Loucy (cell line): ENCODE measurements at regions not wholly inside any gene's neighbourhood (a gene's known extent, or its start where the extent isn't known, plus 50 kb on each side); places are given as distances from the start of the nearest gene placed in this dataset.

Experiments used
- H2AFZ ChIP-seq: fragments of 200-600 bp; sonication (generic); 2 replicates; pipeline ENCODE4 v1.6.0; 2016; ENCODE audit warnings: antibody characterized with exemption, mild to moderate bottlenecking, low read length, moderate library complexity
- H3F3A ChIP-seq: fragments of 200-600 bp; 2 replicates; pipeline ENCODE4 v1.6.0; 2016; ENCODE audit warnings: antibody characterized with exemption, low read depth, mild to moderate bottlenecking
- H3K27me3 ChIP-seq: fragments of 200-600 bp; sonication (generic); 2 replicates; pipeline ENCODE4 v1.6.1; 2014; ENCODE audit warnings: low read length, mild to moderate bottlenecking; ENCODE audit not compliant: insufficient read depth, poor library complexity, severe bottlenecking
- H3K36me3 ChIP-seq: fragments of 200-600 bp; sonication (generic); 2 replicates; pipeline ENCODE4 v1.6.1; 2016; ENCODE audit warnings: low read length; ENCODE audit not compliant: insufficient read depth
- H3K4me1 ChIP-seq: fragments of 200-600 bp; sonication (generic); 2 replicates; pipeline ENCODE4 v1.5.1; 2014; ENCODE audit warnings: low read length, mild to moderate bottlenecking; ENCODE audit not compliant: insufficient read depth, poor library complexity, severe bottlenecking
- H3K4me2 ChIP-seq: fragments of 200-600 bp; sonication (generic); 2 replicates; pipeline ENCODE4 v1.6.0; 2014; ENCODE audit warnings: antibody characterized with exemption, low read length, low read depth, mild to moderate bottlenecking; ENCODE audit not compliant: poor library complexity, severe bottlenecking
- H3K4me3 ChIP-seq: fragments of 200-600 bp; sonication (generic); 2 replicates; pipeline ENCODE4 v1.5.1; 2014; ENCODE audit warnings: low read length, mild to moderate bottlenecking, mixed read lengths; ENCODE audit not compliant: poor library complexity, severe bottlenecking
- H3K79me2 ChIP-seq: fragments of 200-600 bp; sonication (generic); 2 replicates; pipeline ENCODE4 v1.6.1; 2014; ENCODE audit warnings: low read length; ENCODE audit not compliant: insufficient read depth
- H3K9ac ChIP-seq: fragments of 200-600 bp; sonication (generic); 2 replicates; pipeline ENCODE4 v1.6.0; 2014; ENCODE audit warnings: mild to moderate bottlenecking, low read depth, low read length, moderate library complexity; ENCODE audit not compliant: poor library complexity, severe bottlenecking
- H3K9me2 ChIP-seq: fragments of 200-600 bp; sonication (generic); replicated peaks from 2 replicates; pipeline ENCODE4 v1.6.1; 2016; ENCODE audit warnings: low read depth, low read length, mixed read lengths
- H3K9me3 ChIP-seq: fragments of 200-600 bp; sonication (generic); 2 replicates; pipeline ENCODE4 v1.6.1; 2014; ENCODE audit warnings: mild to moderate bottlenecking, antibody characterized with exemption, low read length, low read depth; ENCODE audit not compliant: insufficient read depth
- H4K20me1 ChIP-seq: fragments of 200-600 bp; sonication (generic); 2 replicates; pipeline ENCODE4 v1.6.0; 2014; ENCODE audit warnings: antibody characterized with exemption, low read length, mild to moderate bottlenecking; ENCODE audit not compliant: insufficient read depth, poor library complexity, severe bottlenecking
- CTCF ChIP-seq: fragments of 200-600 bp; sonication (generic); conservative IDR thresholded peaks from 2 replicates; pipeline ENCODE4 v1.5.1; 2014; ENCODE audit warnings: mild to moderate bottlenecking, antibody characterized with exemption, low read length
- EZH2phosphoT487 ChIP-seq: fragments of 200-600 bp; IDR thresholded peaks from 2 replicates; pipeline ENCODE4 v1.6.1; 2018; ENCODE audit warnings: antibody characterized with exemption, mild to moderate bottlenecking, moderate library complexity, borderline replicate concordance

GRCh38 chr16:63785170-63785569 lies 1336.7 kb downstream of the CDH11 start:
- H4K20me1 ChIP-seq = no peaks in the 10 kb centered on the region
- no peaks in the 10 kb centered on the region for H3K79me2 ChIP-seq
- no peaks in the 10 kb centered on the region for H3F3A ChIP-seq
- TF ChIP-seq CTCF = no peak
- H3K9ac ChIP-seq = no peak overlapping the region
- no peak overlapping the region for H3K4me3 ChIP-seq
- no peaks in the 10 kb centered on the region; the same call in 1 of the 2 replicates for H3K9me3 ChIP-seq
- no peaks in the 10 kb centered on the region for H3K27me3 ChIP-seq
- H3K36me3 ChIP-seq = no peaks in the 10 kb centered on the region
- H3K9me2 ChIP-seq = no peaks in the 10 kb centered on the region
- H2AFZ ChIP-seq = no peak overlapping the region
- H3K4me1 ChIP-seq = no peaks in the 10 kb centered on the region
- H3K4me2 ChIP-seq = no peak overlapping the region

- Histone ChIP-seq H3K4me2 (no peak overlapping the region), H4K20me1 (no peaks in the 10 kb centered on the region), H3K4me3 (no peak overlapping the region), H3K9me2 (no peaks in the 10 kb centered on the region), H3K9me3 (no peaks in the 10 kb centered on the region), H3K27me3 (no peaks in the 10 kb centered on the region), H3K36me3 (no peaks in the 10 kb centered on the region), H3K9ac (no peak overlapping the region), H2AFZ (no peak overlapping the region), H3F3A (no peaks in the 10 kb centered on the region), H3K4me1 (no peaks in the 10 kb centered on the region), H3K79me2 (no peaks in the 10 kb centered on the region)
- TF ChIP-seq EZH2phosphoT487 (no peak), CTCF (no peak)
These were observed 1345.4 kb downstream of the CDH11 start for GRCh38 chr16:63776437-63776836.

GRCh38 chr16:63776034-63776433 lies 1345.8 kb downstream of the CDH11 start:
- Histone ChIP-seq H3K79me2 (no peaks in the 10 kb centered on the region), H3K27me3 (no peaks in the 10 kb centered on the region), H4K20me1 (no peaks in the 10 kb centered on the region), H2AFZ (no peak overlapping the region), H3K4me3 (no peak overlapping the region), H3K9me3 (no peaks in the 10 kb centered on the region), H3K4me2 (no peak overlapping the region), H3F3A (no peaks in the 10 kb centered on the region), H3K9me2 (no peaks in the 10 kb centered on the region), H3K36me3 (no peaks in the 10 kb centered on the region), H3K4me1 (no peaks in the 10 kb centered on the region), H3K9ac (no peak overlapping the region)
- TF ChIP-seq CTCF (no peak), EZH2phosphoT487 (no peak)
